HepG2 (cell line): ENCODE measurements at regions not wholly inside any gene's neighbourhood (a gene's known extent, or its start where the extent isn't known, plus 50 kb on each side); places are given as distances from the start of the nearest gene placed in this dataset.

ENCODE experiments used
- ATAC-seq: fragments of 200-7000 bp; cut with Tn5 transposase; 3 replicates; pipeline ENCODE4 v1.9.1; 2020; ENCODE audit warnings: mild to moderate bottlenecking, moderate library complexity
- BruUV-seq: library from RNA; stranded (reverse); fragments of 400-500 nt; replicated peaks from 2 replicates; lab custom pipeline; 2021; lab: Mats Ljungman, UMichigan
- CTCF ChIA-PET: fragments of 300-600 bp; formaldehyde crosslinking; extraction: SDS; loops from one replicate; lab custom pipeline; 2021; ENCODE audit warnings: low total read pairs, inconsistent platforms, low intra/inter-chr PET ratio; lab: Yijun Ruan, JAX
- POLR2A ChIA-PET: fragments of 350-600 bp; sonication (Branson Sonifier 250); formaldehyde crosslinking; loops from one replicate; lab custom pipeline; 2020; ENCODE audit warnings: antibody characterized with exemption, inconsistent platforms; lab: Yijun Ruan, JAX
- DNase-seq: peaks from one replicate; pipeline ENCODE4 v3.0.0-alpha.2; 2015; ENCODE audit warnings: low spot score
- FAIRE-seq: peaks from 3 replicates; lab custom pipeline; 2011; peaks lifted over from hg19 to GRCh38; lab: Jason Lieb, UNC
- H2AFZ ChIP-seq: one replicate; pipeline ENCODE4 v1.6.1; 2011; ENCODE audit warnings: low read length, inconsistent platforms
- H3K27ac ChIP-seq: fragments of 300-600 bp; 3 replicates; pipeline ENCODE4 v1.8.0; 2011; ENCODE audit warnings: mixed run types, mild to moderate bottlenecking, mixed read lengths, low read length, inconsistent platforms; ENCODE audit not compliant: insufficient read depth; ENCODE audit errors: extremely low read length
- H3K27me3 ChIP-seq, 2 experiments: fragments of 200-600 bp in 1 of 2; 2 replicates in 1 of 2; 3 replicates in 1 of 2; pipeline versions ENCODE4 v1.6.0 to v1.8.0; 2011; ENCODE audit warnings: low read length in 2 of 2, mild to moderate bottlenecking in 2 of 2, moderate library complexity in 2 of 2, inconsistent platforms in 1 of 2; ENCODE audit not compliant: insufficient read depth in 2 of 2, control insufficient read depth in 1 of 2
- H3K36me3 ChIP-seq, 2 experiments: fragments of 200-600 bp in 1 of 2; replicated peaks in 1 of 2; 2 replicates in 1 of 2; 3 replicates in 1 of 2; pipeline versions ENCODE4 v1.5.1 to v1.8.0; 2011; ENCODE audit warnings: low read length in 2 of 2, inconsistent platforms in 1 of 2; ENCODE audit not compliant: insufficient read depth in 2 of 2, control insufficient read depth in 1 of 2
- H3K4me1 ChIP-seq: 2 replicates; pipeline ENCODE4 v1.5.1; 2012; ENCODE audit warnings: low read length, inconsistent platforms; ENCODE audit not compliant: insufficient read depth
- H3K4me2 ChIP-seq: 2 replicates; pipeline ENCODE4 v1.6.0; 2011; ENCODE audit warnings: low read depth, low read length, inconsistent platforms
- H3K4me3 ChIP-seq, 3 experiments: fragments of 200-600 bp in 1 of 3; sonication (generic), shearing (Covaris generic) in 1 of 3; replicated peaks in 1 of 3; 2 replicates each; pipeline ENCODE4 v1.5.1; 2011 to 2016; ENCODE audit warnings: low read length in 3 of 3, inconsistent platforms in 2 of 3, low read depth in 2 of 3, mild to moderate bottlenecking in 2 of 3, control low read depth in 1 of 3, mixed read lengths in 1 of 3; ENCODE audit not compliant: insufficient read depth in 1 of 3
- H3K79me2 ChIP-seq: one replicate; pipeline ENCODE4 v1.6.1; 2011; ENCODE audit warnings: low read length, inconsistent platforms; ENCODE audit not compliant: insufficient read depth
- H3K9ac ChIP-seq: 2 replicates; pipeline ENCODE4 v1.6.0; 2011; ENCODE audit warnings: mild to moderate bottlenecking, low read depth, low read length, inconsistent platforms; ENCODE audit not compliant: insufficient read depth
- H3K9me3 ChIP-seq: 2 replicates; pipeline ENCODE4 v1.5.1; 2012; ENCODE audit warnings: mild to moderate bottlenecking, low read length
- H4K20me1 ChIP-seq: 2 replicates; pipeline ENCODE4 v1.6.0; 2011; ENCODE audit warnings: inconsistent platforms, mild to moderate bottlenecking, low read length, moderate library complexity; ENCODE audit not compliant: insufficient read depth
- AHR ChIP-seq: IDR thresholded peaks from 2 replicates; pipeline ENCODE4 v1.6.1; 2018; ENCODE audit warnings: missing genetic modification reagents, missing compliant biosample characterization
- FOXP4 ChIP-seq: sonication (generic); formaldehyde crosslinking; IDR thresholded peaks from 2 replicates; pipeline ENCODE4 v1.4.0; 2020; ENCODE audit warnings: missing genetic modification reagents
- GMEB1 ChIP-seq: sonication (generic); formaldehyde crosslinking; IDR thresholded peaks from 2 replicates; pipeline ENCODE4 v1.5.1; 2020; ENCODE audit warnings: missing genetic modification reagents, mild to moderate bottlenecking, borderline replicate concordance
- HMGA1 ChIP-seq: sonication (generic); formaldehyde crosslinking; conservative IDR thresholded peaks from 2 replicates; pipeline ENCODE4 v1.4.0; 2020; ENCODE audit warnings: missing genetic modification reagents
- HOXA9 ChIP-seq: sonication (generic); formaldehyde crosslinking; IDR thresholded peaks from 2 replicates; pipeline ENCODE4 v1.8.1; 2022; ENCODE audit warnings: missing genetic modification reagents, mild to moderate bottlenecking, moderate library complexity, borderline replicate concordance
- JUN ChIP-seq: sonication (generic); formaldehyde crosslinking; IDR thresholded peaks from 2 replicates; pipeline ENCODE4 v1.4.0; 2020; ENCODE audit warnings: mild to moderate bottlenecking, missing genetic modification reagents
- RARA ChIP-seq: IDR thresholded peaks from 2 replicates; pipeline ENCODE4 v1.6.1; 2016; ENCODE audit warnings: missing genetic modification reagents, missing compliant biosample characterization
- ZNF136 ChIP-seq: sonication (generic); formaldehyde crosslinking; IDR thresholded peaks from 2 replicates; pipeline ENCODE4 v1.8.1; 2022; ENCODE audit warnings: low read depth, mild to moderate bottlenecking, moderate library complexity, missing genetic modification reagents
- ZNF768 ChIP-seq: sonication (generic); formaldehyde crosslinking; IDR thresholded peaks from 2 replicates; pipeline ENCODE4 v1.4.0; 2020; ENCODE audit warnings: missing genetic modification reagents
- ZNF878 ChIP-seq: sonication (generic); formaldehyde crosslinking; IDR thresholded peaks from 2 replicates; pipeline ENCODE4 v1.8.1; 2023; ENCODE audit warnings: mild to moderate bottlenecking, missing genetic modification reagents, moderate library complexity
- WGBS: methylation state at CpG from one replicate; pipeline ENCODE4 v1.1.6; 2017; ENCODE audit warnings: low lambda C conversion rate; 5-methylcytosine and 5-hydroxymethylcytosine counted together
- in situ Hi-C: cut with HindIII; loops from 2 replicates; pipeline ENCODE4 v1.10.0; 2017; ENCODE audit warnings: low pct_unique_long_range_greater_than_20kb; ENCODE audit not compliant: extremely low pct_ligation_motif_present
- intact Hi-C: fragments of 100-400 bp; cut with micrococcal nuclease; formaldehyde crosslinking; loops from one replicate; pipeline ENCODE4 v1.10.0; 2022; ENCODE audit not compliant: unreplicated experiment

GRCh38 chr2:166592750-166593149 is 98.7 kb upstream of the SCN7A start:
- H4K20me1 ChIP-seq, result no peaks in the 10 kb centered on the region
- ChIA-PET CTCF (no interaction called here), POLR2A (no interaction called here)
- no peaks in the 10 kb centered on the region for H3K36me3 ChIP-seq
- no peak overlapping the region for H2AFZ ChIP-seq
- no peak overlapping the region for H3K9ac ChIP-seq
- no peak overlapping the region for H3K4me3 ChIP-seq
- no peak for TF ChIP-seq HOXA9
- no peak for TF ChIP-seq ZNF768 (CRISPR knock-in tag)
- no peak for TF ChIP-seq RARA (CRISPR knock-in tag)
- in situ Hi-C loops (no loop called here), intact Hi-C loops (no loop called here)
- 12% methylated on average over 3 of the region's 3 CpGs for WGBS
- H3K79me2 ChIP-seq, result no peaks in the 10 kb centered on the region
- BruUV-seq, result no TSS peak
- H3K27me3 ChIP-seq, result no peaks in the 10 kb centered on the region
- FAIRE-seq (no peak), ATAC-seq (no peak), DNase-seq (no peak)
- H3K4me2 ChIP-seq, result no peak overlapping the region
- H3K27ac ChIP-seq, result no peak overlapping the region
- no peaks in the 10 kb centered on the region for H3K4me1 ChIP-seq
- H3K9me3 ChIP-seq, result peaks cover 19% of the 10 kb centered on the region

GRCh38 chr2:166591226-166591625 is 97.2 kb upstream of the SCN7A start:
- intact Hi-C loops, result no loop called here
- no peaks in the 10 kb centered on the region for H3K27me3 ChIP-seq
- FAIRE-seq (no peak), DNase-seq (no peak), ATAC-seq (no peak)
- H3K27ac ChIP-seq, result no peak overlapping the region
- H3K4me3 ChIP-seq, result no peak overlapping the region
- H3K36me3 ChIP-seq, result no peaks in the 10 kb centered on the region
- H3K4me1 ChIP-seq, result no peaks in the 10 kb centered on the region
- H3K79me2 ChIP-seq, result no peaks in the 10 kb centered on the region
- in situ Hi-C loops, result no loop called here
- H4K20me1 ChIP-seq, result no peaks in the 10 kb centered on the region
- H3K4me2 ChIP-seq, result no peak overlapping the region
- 0% methylated on average over 1 of the region's 1 CpG for WGBS
- BruUV-seq, result no TSS peak
- H2AFZ ChIP-seq, result no peak overlapping the region
- CTCF ChIA-PET, result no interaction called here
- no peak overlapping the region for H3K9ac ChIP-seq
- POLR2A ChIA-PET, result no interaction called here
- peaks cover 3% of the 10 kb centered on the region; the same call in 1 of the 2 replicates for H3K9me3 ChIP-seq
- TF ChIP-seq FOXP4 (CRISPR knock-in tag), result no peak
- TF ChIP-seq JUN (CRISPR knock-in tag), result no peak
- no peak for TF ChIP-seq HMGA1 (CRISPR knock-in tag)
- no peak for TF ChIP-seq ZNF136
- no peak for TF ChIP-seq GMEB1
- TF ChIP-seq ZNF878, result no peak
- TF ChIP-seq AHR, result no peak
